ENCODE measurements at regions not wholly inside any gene's neighbourhood (a gene's known extent, or its start where the extent isn't known, plus 50 kb on each side); places are given as distances from the start of the nearest gene placed in this dataset.

DNA sequence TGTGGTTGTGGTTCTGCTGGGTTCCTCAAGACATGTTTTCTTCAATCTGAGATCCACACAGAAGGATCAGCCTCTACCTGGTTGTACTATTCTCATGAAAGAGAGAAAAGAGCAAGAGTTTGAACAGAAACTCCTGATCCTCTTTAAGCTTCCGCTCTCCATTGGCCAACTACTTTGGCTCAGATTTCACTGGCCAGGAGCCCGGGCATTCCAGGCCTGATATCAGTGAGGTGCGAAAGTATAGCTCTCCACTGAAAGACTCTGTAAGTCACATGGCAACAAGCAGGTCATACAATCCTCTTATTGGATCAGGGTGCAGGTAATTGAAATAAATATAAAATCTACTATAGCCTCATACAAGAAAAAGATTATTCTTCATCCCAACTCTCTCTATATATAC, 920.5 kb downstream of the TLE4 start:
- TF ChIP-seq, protein P1, sequence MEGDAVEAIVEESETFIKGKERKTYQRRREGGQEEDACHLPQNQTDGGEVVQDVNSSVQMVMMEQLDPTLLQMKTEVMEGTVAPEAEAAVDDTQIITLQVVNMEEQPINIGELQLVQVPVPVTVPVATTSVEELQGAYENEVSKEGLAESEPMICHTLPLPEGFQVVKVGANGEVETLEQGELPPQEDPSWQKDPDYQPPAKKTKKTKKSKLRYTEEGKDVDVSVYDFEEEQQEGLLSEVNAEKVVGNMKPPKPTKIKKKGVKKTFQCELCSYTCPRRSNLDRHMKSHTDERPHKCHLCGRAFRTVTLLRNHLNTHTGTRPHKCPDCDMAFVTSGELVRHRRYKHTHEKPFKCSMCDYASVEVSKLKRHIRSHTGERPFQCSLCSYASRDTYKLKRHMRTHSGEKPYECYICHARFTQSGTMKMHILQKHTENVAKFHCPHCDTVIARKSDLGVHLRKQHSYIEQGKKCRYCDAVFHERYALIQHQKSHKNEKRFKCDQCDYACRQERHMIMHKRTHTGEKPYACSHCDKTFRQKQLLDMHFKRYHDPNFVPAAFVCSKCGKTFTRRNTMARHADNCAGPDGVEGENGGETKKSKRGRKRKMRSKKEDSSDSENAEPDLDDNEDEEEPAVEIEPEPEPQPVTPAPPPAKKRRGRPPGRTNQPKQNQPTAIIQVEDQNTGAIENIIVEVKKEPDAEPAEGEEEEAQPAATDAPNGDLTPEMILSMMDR (IDR thresholded peaks at IDR 0.05): no peak
- TF ChIP-seq POLR2A (IDR thresholded peaks at IDR 0.05): no peak
